Loucy (cell line): ENCODE measurements at regions not wholly inside any gene's neighbourhood (a gene's known extent, or its start where the extent isn't known, plus 50 kb on each side); places are given as distances from the start of the nearest gene placed in this dataset.

Experiments
- H2AFZ ChIP-seq: fragments of 200-600 bp; sonication (generic); 2 replicates; pipeline ENCODE4 v1.6.0; 2016; ENCODE audit warnings: antibody characterized with exemption, mild to moderate bottlenecking, low read length, moderate library complexity
- H3F3A ChIP-seq: fragments of 200-600 bp; 2 replicates; pipeline ENCODE4 v1.6.0; 2016; ENCODE audit warnings: antibody characterized with exemption, low read depth, mild to moderate bottlenecking
- H3K27me3 ChIP-seq: fragments of 200-600 bp; sonication (generic); 2 replicates; pipeline ENCODE4 v1.6.1; 2014; ENCODE audit warnings: low read length, mild to moderate bottlenecking; ENCODE audit not compliant: insufficient read depth, poor library complexity, severe bottlenecking
- H3K36me3 ChIP-seq: fragments of 200-600 bp; sonication (generic); 2 replicates; pipeline ENCODE4 v1.6.1; 2016; ENCODE audit warnings: low read length; ENCODE audit not compliant: insufficient read depth
- H3K4me1 ChIP-seq: fragments of 200-600 bp; sonication (generic); 2 replicates; pipeline ENCODE4 v1.5.1; 2014; ENCODE audit warnings: low read length, mild to moderate bottlenecking; ENCODE audit not compliant: insufficient read depth, poor library complexity, severe bottlenecking
- H3K4me2 ChIP-seq: fragments of 200-600 bp; sonication (generic); 2 replicates; pipeline ENCODE4 v1.6.0; 2014; ENCODE audit warnings: antibody characterized with exemption, low read length, low read depth, mild to moderate bottlenecking; ENCODE audit not compliant: poor library complexity, severe bottlenecking
- H3K4me3 ChIP-seq: fragments of 200-600 bp; sonication (generic); 2 replicates; pipeline ENCODE4 v1.5.1; 2014; ENCODE audit warnings: low read length, mild to moderate bottlenecking, mixed read lengths; ENCODE audit not compliant: poor library complexity, severe bottlenecking
- H3K79me2 ChIP-seq: fragments of 200-600 bp; sonication (generic); 2 replicates; pipeline ENCODE4 v1.6.1; 2014; ENCODE audit warnings: low read length; ENCODE audit not compliant: insufficient read depth
- H3K9ac ChIP-seq: fragments of 200-600 bp; sonication (generic); 2 replicates; pipeline ENCODE4 v1.6.0; 2014; ENCODE audit warnings: mild to moderate bottlenecking, low read depth, low read length, moderate library complexity; ENCODE audit not compliant: poor library complexity, severe bottlenecking
- H3K9me2 ChIP-seq: fragments of 200-600 bp; sonication (generic); replicated peaks from 2 replicates; pipeline ENCODE4 v1.6.1; 2016; ENCODE audit warnings: low read depth, low read length, mixed read lengths
- H3K9me3 ChIP-seq: fragments of 200-600 bp; sonication (generic); 2 replicates; pipeline ENCODE4 v1.6.1; 2014; ENCODE audit warnings: mild to moderate bottlenecking, antibody characterized with exemption, low read length, low read depth; ENCODE audit not compliant: insufficient read depth
- H4K20me1 ChIP-seq: fragments of 200-600 bp; sonication (generic); 2 replicates; pipeline ENCODE4 v1.6.0; 2014; ENCODE audit warnings: antibody characterized with exemption, low read length, mild to moderate bottlenecking; ENCODE audit not compliant: insufficient read depth, poor library complexity, severe bottlenecking
- CTCF ChIP-seq: fragments of 200-600 bp; sonication (generic); conservative IDR thresholded peaks from 2 replicates; pipeline ENCODE4 v1.5.1; 2014; ENCODE audit warnings: mild to moderate bottlenecking, antibody characterized with exemption, low read length
- EZH2phosphoT487 ChIP-seq: fragments of 200-600 bp; IDR thresholded peaks from 2 replicates; pipeline ENCODE4 v1.6.1; 2018; ENCODE audit warnings: antibody characterized with exemption, mild to moderate bottlenecking, moderate library complexity, borderline replicate concordance

- no peak for TF ChIP-seq EZH2phosphoT487
- TF ChIP-seq CTCF: no peak
- H3K9me3 ChIP-seq: no peaks in the 10 kb centered on the region
- H4K20me1 ChIP-seq: no peaks in the 10 kb centered on the region
- no peaks in the 10 kb centered on the region for H3K79me2 ChIP-seq
- no peak overlapping the region for H2AFZ ChIP-seq
- H3K27me3 ChIP-seq: no peaks in the 10 kb centered on the region
- no peak overlapping the region for H3K4me2 ChIP-seq
- H3K9me2 ChIP-seq: no peaks in the 10 kb centered on the region
- no peaks in the 10 kb centered on the region for H3K36me3 ChIP-seq
- no peaks in the 10 kb centered on the region for H3K4me1 ChIP-seq
- H3K4me3 ChIP-seq: no peak overlapping the region
- H3F3A ChIP-seq: no peaks in the 10 kb centered on the region
- H3K9ac ChIP-seq: no peak overlapping the region
Observed at GRCh38 chrX:129039176-129039575, 484.1 kb downstream of the SMARCA1 start.

- Histone ChIP-seq H3K4me3 (no peak overlapping the region), H3K4me2 (no peak overlapping the region), H3K36me3 (no peaks in the 10 kb centered on the region), H3K9me2 (no peaks in the 10 kb centered on the region), H3K27me3 (no peaks in the 10 kb centered on the region), H3K9me3 (no peaks in the 10 kb centered on the region), H2AFZ (no peak overlapping the region), H3K4me1 (peaks cover 3% of the 10 kb centered on the region), H3F3A (no peaks in the 10 kb centered on the region), H3K9ac (no peak overlapping the region), H4K20me1 (no peaks in the 10 kb centered on the region), H3K79me2 (no peaks in the 10 kb centered on the region)
- TF ChIP-seq EZH2phosphoT487 (no peak), CTCF (no peak)
Observed at GRCh38 chrX:129037389-129037788, 485.9 kb downstream of the SMARCA1 start.

GRCh38 chrX:129035180-129035579 lies 488.1 kb downstream of the SMARCA1 start:
- Histone ChIP-seq H3K9ac (no peak overlapping the region), H3K9me2 (no peaks in the 10 kb centered on the region), H3K79me2 (no peaks in the 10 kb centered on the region), H4K20me1 (no peaks in the 10 kb centered on the region), H3K36me3 (no peaks in the 10 kb centered on the region), H3K27me3 (no peaks in the 10 kb centered on the region), H3K4me1 (peaks cover 3% of the 10 kb centered on the region), H3K9me3 (no peaks in the 10 kb centered on the region), H3F3A (no peaks in the 10 kb centered on the region), H3K4me2 (no peak overlapping the region), H2AFZ (no peak overlapping the region), H3K4me3 (no peak overlapping the region)
- TF ChIP-seq EZH2phosphoT487: no peak
- no peak for TF ChIP-seq CTCF
